Activated T-helper 1 cell treated with anti-CD3 and anti-CD28 coated beads, Interleukin-2, amount 50 U/mL, for 16 hours (primary cell): ENCODE measurements at regions not wholly inside any gene's neighbourhood (a gene's known extent, or its start where the extent isn't known, plus 50 kb on each side); places are given as distances from the start of the nearest gene placed in this dataset.

Experiments used
- DNase-seq, 2 donors: peaks; one replicate each; pipeline ENCODE4 v3.0.0-alpha.2; 2020; ENCODE audit warnings: low read depth in 1 of 2, low spot score in 1 of 2

DNA sequence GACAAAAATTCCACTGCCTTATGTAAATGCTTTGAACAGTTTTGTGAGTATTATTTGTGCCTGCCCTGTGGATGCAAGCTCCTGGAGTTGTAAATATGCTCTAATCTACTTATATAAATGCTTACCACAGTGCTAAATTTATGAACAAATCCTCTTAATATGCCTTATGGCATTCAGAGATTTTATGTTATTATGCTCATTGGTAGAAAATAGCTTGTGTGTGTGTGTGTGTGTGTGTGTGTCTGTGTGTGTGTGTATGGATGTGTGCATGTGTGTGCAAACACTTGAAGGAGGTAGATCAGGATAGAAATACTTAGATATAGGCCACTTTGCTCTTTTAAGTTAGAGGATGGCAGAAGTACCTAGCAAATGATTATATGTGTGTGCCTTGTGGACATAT lies 253.9 kb downstream of the TAF11L14 start:
- DNase-seq: no peak

DNA sequence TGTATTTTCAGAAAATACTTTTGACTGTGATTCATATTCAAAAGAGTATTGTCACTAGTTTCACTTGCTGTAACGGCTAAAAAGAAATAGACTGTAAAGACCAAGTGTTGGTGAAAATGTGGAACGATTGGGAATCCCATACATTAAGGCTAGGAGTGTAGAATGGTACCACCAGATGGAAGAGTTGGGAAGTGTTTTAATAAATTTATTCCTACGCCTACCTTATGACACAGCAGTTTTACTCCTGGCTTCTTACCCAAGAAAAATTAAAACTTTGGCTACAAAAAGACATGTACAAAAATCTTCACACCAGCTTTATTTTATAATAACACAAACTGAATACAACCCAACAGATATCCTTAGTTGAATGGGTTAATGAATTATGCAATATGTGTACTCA lies 256.2 kb downstream of the TAF11L14 start:
- no peak for DNase-seq

GRCh38 chr5:17891881-17892280 lies 257.6 kb downstream of the TAF11L14 start:
- no peak for DNase-seq

- DNase-seq: no peak
Observed at GRCh38 chr5:17893026-17893635, 258.9 kb downstream of the TAF11L14 start.

DNA sequence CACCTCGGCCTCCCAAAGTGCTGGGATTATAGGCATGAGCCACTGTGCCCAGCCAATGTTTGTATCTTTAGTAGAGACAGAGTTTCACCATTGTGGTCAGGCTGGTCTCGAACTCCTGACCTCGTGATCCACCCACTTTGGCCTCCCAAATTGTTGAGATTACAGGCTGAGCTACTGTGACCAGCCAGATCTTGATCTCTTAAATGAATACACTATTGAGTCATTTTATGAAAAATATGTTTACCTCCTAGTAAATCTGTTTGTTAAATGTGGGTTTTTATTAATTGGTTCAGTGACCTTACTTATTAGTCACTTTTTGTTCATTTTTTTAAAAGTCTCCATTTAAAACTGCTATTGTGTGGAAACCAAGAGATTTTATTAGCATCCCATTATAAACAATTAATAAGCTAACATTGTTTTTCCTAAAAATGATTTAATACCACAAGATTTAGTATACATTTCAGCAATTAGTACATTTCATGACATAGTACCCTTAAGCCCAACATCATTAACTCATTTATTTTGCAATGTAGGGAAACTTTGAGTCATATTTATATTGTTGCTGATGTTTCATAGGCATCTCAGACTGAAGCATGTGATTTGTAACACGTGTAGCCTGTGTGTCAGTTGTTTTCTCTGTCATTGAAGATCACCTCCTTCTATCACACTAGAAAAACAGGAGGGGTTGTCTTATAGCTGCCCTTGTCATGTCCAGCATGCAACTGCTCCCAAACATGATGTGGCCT lies 261.2 kb downstream of the TAF11L14 start:
- no peak for DNase-seq

DNA sequence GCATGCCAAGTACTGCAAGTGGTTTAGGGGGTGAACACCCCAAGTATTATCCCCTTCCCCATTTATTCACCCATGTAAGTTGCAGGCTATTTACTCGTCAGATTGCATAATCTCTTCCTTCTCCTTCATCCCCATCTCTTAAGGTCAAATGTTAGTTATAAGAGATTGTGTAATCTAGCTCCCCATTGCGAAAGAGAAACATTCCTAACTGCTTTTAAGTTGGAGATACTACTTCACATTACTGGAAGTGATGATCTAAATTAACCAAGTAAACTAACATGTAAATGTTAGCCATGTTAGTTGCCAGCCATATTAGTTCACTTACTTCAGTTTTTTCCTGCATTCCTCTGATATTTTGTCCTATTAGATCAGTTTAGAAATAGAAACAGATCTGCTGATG lies 262.3 kb downstream of the TAF11L14 start:
- DNase-seq: no peak

GRCh38 chr5:17897776-17898175 lies 263.5 kb downstream of the TAF11L14 start:
- no peak for DNase-seq

- DNase-seq: no peak
Observed at GRCh38 chr5:17898766-17899165, 264.5 kb downstream of the TAF11L14 start.

DNA sequence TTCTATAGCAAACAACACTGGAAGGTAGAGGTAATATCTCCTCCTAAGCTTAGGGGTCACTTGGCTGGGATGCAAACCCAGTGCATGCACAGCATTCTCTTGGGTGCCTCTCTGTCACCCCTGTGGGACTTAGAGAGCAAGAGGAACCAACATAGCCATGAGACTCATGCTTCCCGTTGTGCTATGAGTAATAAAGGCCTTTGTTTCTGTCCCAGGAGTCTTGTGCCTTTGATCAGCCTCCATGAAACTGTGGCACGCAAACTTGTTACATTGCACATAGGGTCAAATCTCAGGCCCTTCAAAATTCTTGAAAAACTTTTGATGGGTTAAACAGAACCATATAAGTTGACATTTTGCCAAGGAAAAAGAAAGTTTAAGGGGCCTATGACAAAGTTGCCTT lies 272.8 kb downstream of the TAF11L14 start:
- DNase-seq: no peak

DNA sequence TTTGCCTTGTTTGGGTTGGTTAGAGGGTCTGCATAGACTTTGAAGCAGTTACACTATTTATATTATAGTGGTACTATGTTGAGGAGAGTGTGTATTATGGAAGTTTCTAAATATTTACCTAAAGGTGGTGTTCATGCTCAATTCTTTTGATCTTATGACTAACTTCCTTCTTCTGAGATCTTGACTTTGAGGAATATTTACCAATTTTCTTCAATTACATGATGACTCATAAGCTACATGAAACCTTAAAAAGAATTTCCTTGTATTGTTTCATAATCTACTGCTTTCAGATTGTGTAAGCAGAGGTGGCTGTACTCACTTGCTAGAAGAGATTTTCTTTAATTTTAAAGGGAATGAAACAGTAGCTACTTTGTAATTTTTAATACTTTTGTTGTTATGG lies 276.1 kb downstream of the TAF11L14 start:
- no peak for DNase-seq

- no peak for DNase-seq
Observed at GRCh38 chr5:17912794-17913193, 278.5 kb downstream of the TAF11L14 start.

GRCh38 chr5:17916446-17916845 lies 282.2 kb downstream of the TAF11L14 start:
- no peak for DNase-seq

DNA sequence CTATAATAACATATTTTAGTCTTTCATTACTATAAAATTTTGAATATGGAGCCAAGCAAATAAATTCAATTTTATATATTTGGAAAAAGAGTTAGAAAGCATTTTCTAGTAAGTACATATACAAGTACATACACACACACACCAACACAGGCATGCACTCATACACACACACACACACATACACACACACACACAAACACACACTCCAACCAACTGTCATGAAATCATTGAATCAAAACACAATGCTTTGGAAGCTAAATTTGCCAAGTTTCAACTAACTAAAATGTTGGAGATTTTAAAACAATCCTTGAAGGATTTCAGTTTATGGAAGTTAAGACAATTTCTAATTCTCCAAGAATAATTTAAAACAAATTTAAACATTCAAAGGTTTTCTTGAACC lies 283.2 kb downstream of the TAF11L14 start:
- DNase-seq: no peak

DNA sequence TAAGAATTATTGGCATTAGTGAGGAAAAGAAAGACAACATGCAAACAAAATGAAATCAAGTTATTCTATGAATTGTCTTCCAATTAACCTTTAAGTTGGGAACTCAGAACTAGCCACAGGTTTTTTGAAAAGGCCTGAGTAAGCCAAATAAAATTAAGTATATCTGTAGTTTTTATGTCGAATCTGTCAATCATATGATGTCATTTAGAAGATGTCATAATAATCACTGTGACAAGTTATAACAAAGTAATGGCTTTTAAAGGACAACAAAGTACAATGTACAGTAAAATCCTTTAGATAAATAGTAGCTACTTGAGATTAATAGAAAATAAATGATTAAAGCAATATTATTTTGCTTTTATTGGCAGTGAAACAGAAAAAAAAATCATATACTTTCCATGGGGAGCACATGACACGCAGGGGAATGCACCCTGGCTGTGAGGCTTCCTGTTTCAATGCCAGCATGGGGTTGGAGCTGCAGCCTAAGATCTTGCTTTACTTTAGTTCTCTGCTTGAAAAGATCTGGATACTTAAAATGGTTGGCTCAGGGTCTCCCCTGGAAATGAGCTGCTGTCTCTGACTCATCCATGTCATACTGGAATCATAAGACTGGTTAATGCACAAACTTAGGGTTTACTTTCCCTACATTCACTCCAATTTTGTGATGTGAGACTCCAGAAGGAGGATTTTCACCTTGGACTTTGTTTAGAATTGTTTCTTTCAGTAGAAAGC lies 284.3 kb downstream of the TAF11L14 start:
- no peak for DNase-seq

DNA sequence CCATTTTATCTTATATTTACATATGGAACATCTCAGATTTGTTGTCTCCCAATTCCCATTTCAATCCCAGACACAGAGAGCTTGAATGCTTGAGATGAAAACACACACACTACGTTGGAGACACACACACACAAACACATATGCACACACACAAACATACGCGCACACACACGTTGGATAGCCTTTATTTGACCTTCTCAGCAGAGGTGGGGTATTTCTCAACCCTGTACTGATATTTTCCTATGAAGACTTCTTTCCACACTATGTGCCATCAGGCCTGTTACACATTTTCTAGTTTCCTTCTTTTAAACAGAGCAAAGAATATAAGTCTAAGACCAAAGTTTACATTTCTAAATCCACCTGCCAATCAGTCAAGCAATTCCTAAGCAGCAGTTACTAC lies 291.0 kb downstream of the TAF11L14 start:
- no peak for DNase-seq

DNA sequence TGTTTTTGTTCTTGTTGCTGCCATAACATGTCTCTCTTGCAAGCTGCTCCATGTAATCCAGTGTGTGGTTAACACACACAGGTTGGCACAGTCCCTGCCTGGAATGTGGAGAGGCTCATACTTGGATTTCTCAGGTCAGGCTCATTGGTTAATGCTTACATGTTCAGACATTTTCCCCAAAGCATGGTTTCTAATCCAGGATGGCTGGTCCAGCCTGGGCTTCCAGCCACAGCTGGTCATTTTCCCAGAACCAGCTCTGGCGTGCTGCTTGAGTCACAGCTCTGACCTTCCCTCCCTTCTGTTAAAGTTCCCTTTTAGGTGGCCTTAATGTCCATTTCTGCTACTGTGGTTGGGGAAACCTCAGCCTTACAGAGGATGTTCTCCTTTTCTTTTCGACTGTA lies 294.3 kb downstream of the TAF11L14 start:
- DNase-seq: no peak

GRCh38 chr5:17929171-17929570 lies 294.9 kb downstream of the TAF11L14 start:
- no peak for DNase-seq

GRCh38 chr5:17930346-17930745 lies 296.1 kb downstream of the TAF11L14 start:
- DNase-seq: no peak

GRCh38 chr5:17944046-17944445 lies 309.8 kb downstream of the TAF11L14 start:
- DNase-seq: no peak

DNA sequence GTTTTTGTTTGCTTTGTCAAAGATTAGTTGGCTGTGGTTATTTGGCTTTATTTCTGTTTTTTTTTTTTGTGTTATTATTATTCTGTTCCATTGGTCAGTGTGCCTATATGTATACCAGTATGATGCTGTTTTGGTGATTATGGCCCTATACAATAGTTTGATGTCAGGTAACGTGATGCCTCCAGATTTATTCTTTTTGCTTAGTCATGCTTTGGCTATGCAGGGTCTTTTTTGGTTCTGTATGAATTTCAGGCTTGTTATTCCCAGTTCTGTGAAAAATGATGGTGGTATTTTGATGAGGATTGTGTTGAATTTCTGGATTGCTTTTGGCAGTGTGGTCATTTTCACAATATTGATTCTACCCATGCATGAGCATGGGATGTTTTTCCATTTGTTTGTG lies 312.8 kb downstream of the TAF11L14 start:
- DNase-seq: no peak

DNA sequence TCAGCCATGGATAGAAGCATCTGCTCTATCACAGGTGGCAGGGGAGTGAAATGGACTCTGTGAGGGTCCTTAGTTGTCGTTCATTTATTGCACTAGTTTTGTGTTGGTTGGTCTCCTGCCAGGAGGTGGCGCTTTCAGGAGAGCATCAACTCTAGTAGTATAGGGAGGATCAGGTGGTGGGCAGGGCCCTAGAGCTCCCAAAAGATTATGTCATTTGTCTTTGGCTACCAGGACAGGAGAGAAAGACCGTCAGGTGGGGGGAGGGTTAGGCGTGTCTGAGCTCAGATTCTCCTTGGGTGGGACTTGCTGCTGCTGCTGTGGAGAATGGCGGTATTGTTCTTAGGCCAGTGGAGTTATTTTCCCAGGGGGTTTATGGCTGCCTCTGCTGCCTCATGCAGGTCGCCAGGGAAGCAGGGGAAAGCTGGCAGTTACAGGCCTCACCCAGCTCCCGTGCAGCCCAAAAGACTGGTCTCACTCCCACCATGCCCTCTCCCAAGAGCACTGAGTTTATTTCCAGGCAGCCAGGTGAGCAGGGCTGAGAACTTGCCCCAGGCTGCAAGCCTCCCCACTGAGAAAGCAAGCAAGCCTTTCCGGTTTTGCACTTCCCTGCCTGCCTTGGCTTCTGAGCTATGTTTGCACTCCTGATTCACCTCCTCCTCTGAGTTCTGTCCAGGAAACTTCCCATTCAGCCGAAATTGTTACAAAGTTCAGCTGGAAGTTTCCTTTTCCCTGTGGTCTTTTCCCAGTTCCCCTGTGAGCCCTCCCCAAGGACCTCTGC lies 317.3 kb downstream of the TAF11L14 start:
- DNase-seq: no peak

DNA sequence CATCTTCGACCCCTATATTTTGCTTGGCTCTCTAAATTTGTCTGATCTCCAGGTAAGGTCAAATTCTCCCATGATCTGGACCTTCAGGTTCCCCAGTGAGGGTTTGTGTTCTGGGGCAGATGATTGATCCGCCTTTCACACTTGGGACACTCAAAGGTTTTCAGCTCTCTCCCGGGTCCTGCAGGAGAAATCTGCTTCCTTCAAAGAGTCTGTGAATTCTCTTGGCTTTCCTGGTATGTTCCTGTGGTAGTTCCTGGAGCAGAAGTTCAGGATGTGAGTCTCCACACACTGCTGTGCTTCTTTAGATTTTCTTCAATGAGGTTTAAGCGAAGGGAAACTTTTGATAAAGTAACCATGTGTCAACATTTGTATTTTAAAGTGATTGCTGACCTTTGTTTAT lies 318.0 kb downstream of the TAF11L14 start:
- no peak for DNase-seq
